Duodenal mucosa (tissue), 2 donors: ENCODE measurements at regions not wholly inside any gene's neighbourhood (a gene's known extent, or its start where the extent isn't known, plus 50 kb on each side); places are given as distances from the start of the nearest gene placed in this dataset.
A peak's percentile ranks its signal among the peaks of the same experiment; 100 is the strongest.

Experiments used
- H3K27ac ChIP-seq: one replicate; pipeline ENCODE4 v1.7.0; 2013; ENCODE audit warnings: low read depth, low read length
- H3K27me3 ChIP-seq, 2 donors: one replicate each; pipeline ENCODE4 v1.7.0; 2013; ENCODE audit warnings: low read length in 2 of 2, control low read depth in 1 of 2; ENCODE audit not compliant: insufficient read depth in 2 of 2, control insufficient read depth in 1 of 2
- H3K36me3 ChIP-seq, 2 donors: one replicate each; pipeline ENCODE4 v1.7.0; 2013; ENCODE audit warnings: low read length in 2 of 2, control low read depth in 1 of 2; ENCODE audit not compliant: insufficient read depth in 2 of 2, control insufficient read depth in 1 of 2
- H3K4me1 ChIP-seq, 2 donors: one replicate each; pipeline ENCODE4 v1.7.0; 2013; ENCODE audit warnings: low read length in 2 of 2, control low read depth in 1 of 2; ENCODE audit not compliant: insufficient read depth in 2 of 2, control insufficient read depth in 1 of 2
- H3K4me3 ChIP-seq, 2 donors: one replicate each; pipeline ENCODE4 v1.7.0; 2013; ENCODE audit warnings: low read length in 2 of 2, low read depth in 1 of 2
- H3K9ac ChIP-seq, 2 donors: one replicate each; pipeline ENCODE4 v1.7.0; 2013; ENCODE audit warnings: low read length in 2 of 2, low read depth in 1 of 2
- H3K9me3 ChIP-seq, 2 donors: one replicate each; pipeline ENCODE4 v1.7.0; 2013; ENCODE audit warnings: low read length in 2 of 2, control low read depth in 1 of 2; ENCODE audit not compliant: control insufficient read depth in 1 of 2

GRCh38 chr4:114085611-114086345, 106.3 kb upstream of the ARSJ start:
- H3K4me1 ChIP-seq: no peaks in the 10 kb centered on the region
- no peak overlapping the region for H3K9ac ChIP-seq
- no peak overlapping the region for H3K4me3 ChIP-seq
- no peaks in the 10 kb centered on the region for H3K36me3 ChIP-seq
- no peaks in the 10 kb centered on the region for H3K27me3 ChIP-seq
- H3K9me3 ChIP-seq: no peaks in the 10 kb centered on the region
- no peak overlapping the region for H3K27ac ChIP-seq

GRCh38 chr4:114087596-114088230, 108.3 kb upstream of the ARSJ start:
- no peak overlapping the region for H3K9ac ChIP-seq
- H3K36me3 ChIP-seq: no peaks in the 10 kb centered on the region
- H3K9me3 ChIP-seq: no peaks in the 10 kb centered on the region
- no peaks in the 10 kb centered on the region for H3K27me3 ChIP-seq
- H3K4me1 ChIP-seq: no peaks in the 10 kb centered on the region
- H3K4me3 ChIP-seq: no peak overlapping the region
- H3K27ac ChIP-seq: no peak overlapping the region

- H3K27me3 ChIP-seq: no peaks in the 10 kb centered on the region
- no peak overlapping the region for H3K27ac ChIP-seq
- no peak overlapping the region for H3K4me3 ChIP-seq
These were observed 109.0 kb upstream of the ARSJ start for GRCh38 chr4:114088481-114088880.

GRCh38 chr4:114091546-114091945, 112.1 kb upstream of the ARSJ start:
- no peak overlapping the region for H3K27ac ChIP-seq
- H3K27me3 ChIP-seq: no peaks in the 10 kb centered on the region
- no peak overlapping the region for H3K9ac ChIP-seq
- no peaks in the 10 kb centered on the region for H3K4me1 ChIP-seq
- H3K9me3 ChIP-seq: no peaks in the 10 kb centered on the region
- no peak overlapping the region for H3K4me3 ChIP-seq
- H3K36me3 ChIP-seq: no peaks in the 10 kb centered on the region

More at GRCh38 chr4:114088481-114088880, 109.0 kb upstream of the ARSJ start:
- Histone ChIP-seq H3K9me3 (no peaks in the 10 kb centered on the region), H3K9ac (no peak overlapping the region), H3K4me1 (no peaks in the 10 kb centered on the region), H3K36me3 (no peaks in the 10 kb centered on the region)

- H3K9ac ChIP-seq: no peak overlapping the region
- H3K4me1 ChIP-seq: no peaks in the 10 kb centered on the region
- no peak overlapping the region for H3K4me3 ChIP-seq
- H3K27ac ChIP-seq: no peak overlapping the region
- no peaks in the 10 kb centered on the region for H3K27me3 ChIP-seq
- H3K9me3 ChIP-seq: no peaks in the 10 kb centered on the region
- H3K36me3 ChIP-seq: no peaks in the 10 kb centered on the region
These were observed 113.8 kb upstream of the ARSJ start for GRCh38 chr4:114093221-114093715.

- Histone ChIP-seq H3K9me3 (no peaks in the 10 kb centered on the region), H3K4me1 (no peaks in the 10 kb centered on the region), H3K27me3 (no peaks in the 10 kb centered on the region), H3K27ac (no peak overlapping the region), H3K9ac (no peak overlapping the region), H3K4me3 (peak overlapping the region in 1 of 2 donors; percentile 3), H3K36me3 (no peaks in the 10 kb centered on the region)
These were observed 121.0 kb upstream of the ARSJ start for GRCh38 chr4:114100288-114101031.

GRCh38 chr4:114103908-114104307, 124.5 kb upstream of the ARSJ start:
- Histone ChIP-seq H3K27ac (no peak overlapping the region), H3K9me3 (no peaks in the 10 kb centered on the region), H3K4me1 (no peaks in the 10 kb centered on the region), H3K36me3 (no peaks in the 10 kb centered on the region), H3K27me3 (no peaks in the 10 kb centered on the region), H3K4me3 (no peak overlapping the region), H3K9ac (no peak overlapping the region)

- Histone ChIP-seq H3K27ac (no peak overlapping the region), H3K4me1 (no peaks in the 10 kb centered on the region), H3K4me3 (no peak overlapping the region)
These were observed 129.4 kb upstream of the ARSJ start for GRCh38 chr4:114108869-114109268.

GRCh38 chr4:114109776-114110175, 130.3 kb upstream of the ARSJ start:
- H3K4me1 ChIP-seq: no peaks in the 10 kb centered on the region
- H3K27ac ChIP-seq: no peak overlapping the region
- no peak overlapping the region for H3K4me3 ChIP-seq
- H3K9me3 ChIP-seq: no peaks in the 10 kb centered on the region
- no peaks in the 10 kb centered on the region for H3K27me3 ChIP-seq
- no peaks in the 10 kb centered on the region for H3K36me3 ChIP-seq
- H3K9ac ChIP-seq: no peak overlapping the region

More at GRCh38 chr4:114108869-114109268, 129.4 kb upstream of the ARSJ start:
- Histone ChIP-seq H3K9me3 (no peaks in the 10 kb centered on the region), H3K27me3 (no peaks in the 10 kb centered on the region), H3K9ac (no peak overlapping the region), H3K36me3 (no peaks in the 10 kb centered on the region)

- Histone ChIP-seq H3K36me3 (no peaks in the 10 kb centered on the region), H3K9ac (no peak overlapping the region), H3K4me1 (no peaks in the 10 kb centered on the region), H3K27me3 (no peaks in the 10 kb centered on the region), H3K27ac (no peak overlapping the region), H3K9me3 (no peaks in the 10 kb centered on the region), H3K4me3 (no peak overlapping the region)
These were observed 136.1 kb upstream of the ARSJ start for GRCh38 chr4:114115526-114115925.
